GM06990 (cell line): ENCODE measurements at regions not wholly inside any gene's neighbourhood (a gene's known extent, or its start where the extent isn't known, plus 50 kb on each side); places are given as distances from the start of the nearest gene placed in this dataset.

Experiments used
- DNase-seq: peaks from one replicate; pipeline ENCODE4 v3.0.0-alpha.2; 2011; ENCODE audit not compliant: insufficient read length; ENCODE audit errors: extremely low read depth
- H3K27me3 ChIP-seq: replicated peaks from 2 replicates; pipeline ENCODE4 v1.6.0; 2011; ENCODE audit warnings: low read length; ENCODE audit not compliant: control insufficient read depth, insufficient read depth
- H3K36me3 ChIP-seq: 2 replicates; pipeline ENCODE4 v1.5.1; 2011; ENCODE audit warnings: low read length; ENCODE audit not compliant: control insufficient read depth, insufficient read depth
- H3K4me3 ChIP-seq: replicated peaks from 2 replicates; pipeline ENCODE4 v1.5.1; 2011; ENCODE audit warnings: low read depth, mild to moderate bottlenecking, control low read depth, low read length
- TF ChIP-seq, protein P1 (sequence below): IDR thresholded peaks from 2 replicates; pipeline ENCODE4 v1.5.1; 2011; ENCODE audit warnings: low read length, control low read depth, mild to moderate bottlenecking, inconsistent platforms; ENCODE audit not compliant: insufficient read depth, poor library complexity, severe bottlenecking

- Histone ChIP-seq H3K27me3 (no peaks in the 10 kb centered on the region), H3K4me3 (no peak overlapping the region), H3K36me3 (no peaks in the 10 kb centered on the region)
- DNase-seq, result no peak
- TF ChIP-seq, protein P1, sequence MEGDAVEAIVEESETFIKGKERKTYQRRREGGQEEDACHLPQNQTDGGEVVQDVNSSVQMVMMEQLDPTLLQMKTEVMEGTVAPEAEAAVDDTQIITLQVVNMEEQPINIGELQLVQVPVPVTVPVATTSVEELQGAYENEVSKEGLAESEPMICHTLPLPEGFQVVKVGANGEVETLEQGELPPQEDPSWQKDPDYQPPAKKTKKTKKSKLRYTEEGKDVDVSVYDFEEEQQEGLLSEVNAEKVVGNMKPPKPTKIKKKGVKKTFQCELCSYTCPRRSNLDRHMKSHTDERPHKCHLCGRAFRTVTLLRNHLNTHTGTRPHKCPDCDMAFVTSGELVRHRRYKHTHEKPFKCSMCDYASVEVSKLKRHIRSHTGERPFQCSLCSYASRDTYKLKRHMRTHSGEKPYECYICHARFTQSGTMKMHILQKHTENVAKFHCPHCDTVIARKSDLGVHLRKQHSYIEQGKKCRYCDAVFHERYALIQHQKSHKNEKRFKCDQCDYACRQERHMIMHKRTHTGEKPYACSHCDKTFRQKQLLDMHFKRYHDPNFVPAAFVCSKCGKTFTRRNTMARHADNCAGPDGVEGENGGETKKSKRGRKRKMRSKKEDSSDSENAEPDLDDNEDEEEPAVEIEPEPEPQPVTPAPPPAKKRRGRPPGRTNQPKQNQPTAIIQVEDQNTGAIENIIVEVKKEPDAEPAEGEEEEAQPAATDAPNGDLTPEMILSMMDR, result no peak
These were observed 191.5 kb upstream of the NETO1 start for GRCh38 chr18:73059280-73059679.

DNA sequence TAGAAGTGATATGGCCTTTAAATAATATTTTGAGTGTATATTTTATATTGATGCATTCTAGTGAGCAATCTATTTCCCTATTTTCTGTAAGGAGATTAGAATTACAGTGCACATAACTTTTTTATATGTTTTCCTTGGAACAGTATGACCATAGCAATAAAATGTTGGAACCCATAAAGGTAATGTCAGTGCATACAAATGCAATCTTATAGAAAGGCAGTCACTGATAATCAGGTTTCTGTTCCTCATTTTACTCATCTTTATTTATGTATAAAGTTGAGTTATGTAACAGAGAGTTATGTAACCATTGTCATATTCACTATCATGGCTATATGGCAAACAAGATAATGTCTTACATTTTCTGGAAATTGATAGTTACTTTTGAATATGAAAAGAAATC is 179.9 kb upstream of the NETO1 start:
- no peak for DNase-seq
- H3K4me3 ChIP-seq, result no peak overlapping the region
- no peaks in the 10 kb centered on the region for H3K27me3 ChIP-seq
- H3K36me3 ChIP-seq, result no peaks in the 10 kb centered on the region
- TF ChIP-seq, protein P1, result no peak

- Histone ChIP-seq H3K27me3 (no peaks in the 10 kb centered on the region), H3K36me3 (no peaks in the 10 kb centered on the region), H3K4me3 (no peak overlapping the region)
- TF ChIP-seq, protein P1, result no peak
- DNase-seq, result no peak
These were observed 177.2 kb upstream of the NETO1 start for GRCh38 chr18:73045037-73045436.

- no peak overlapping the region for H3K4me3 ChIP-seq
- TF ChIP-seq, protein P1, result no peak
- no peaks in the 10 kb centered on the region for H3K36me3 ChIP-seq
- no peak for DNase-seq
- no peaks in the 10 kb centered on the region for H3K27me3 ChIP-seq
These were observed 175.8 kb upstream of the NETO1 start for GRCh38 chr18:73043611-73044010.

DNA sequence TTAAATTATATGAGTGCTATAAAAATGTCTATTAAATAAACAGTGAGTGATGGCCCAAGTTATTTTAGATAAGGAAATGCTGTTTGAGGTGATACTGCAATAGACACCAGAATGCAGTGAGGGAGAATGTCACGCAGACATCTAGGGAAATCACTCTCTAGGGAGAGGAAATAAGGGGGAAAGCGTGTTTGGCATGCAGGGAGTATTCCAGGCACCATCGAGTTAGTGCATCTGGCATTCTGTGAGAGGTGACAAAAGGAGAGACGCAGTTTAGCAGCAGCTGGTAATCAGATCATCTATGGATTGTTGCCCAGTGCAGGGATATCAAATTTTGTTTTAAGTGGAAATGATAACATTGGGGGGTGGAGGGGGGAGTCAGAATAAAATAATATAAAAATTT is 175.4 kb upstream of the NETO1 start:
- DNase-seq, result no peak
- Histone ChIP-seq H3K4me3 (no peak overlapping the region), H3K36me3 (no peaks in the 10 kb centered on the region), H3K27me3 (no peaks in the 10 kb centered on the region)
- TF ChIP-seq, protein P1, result no peak

DNA sequence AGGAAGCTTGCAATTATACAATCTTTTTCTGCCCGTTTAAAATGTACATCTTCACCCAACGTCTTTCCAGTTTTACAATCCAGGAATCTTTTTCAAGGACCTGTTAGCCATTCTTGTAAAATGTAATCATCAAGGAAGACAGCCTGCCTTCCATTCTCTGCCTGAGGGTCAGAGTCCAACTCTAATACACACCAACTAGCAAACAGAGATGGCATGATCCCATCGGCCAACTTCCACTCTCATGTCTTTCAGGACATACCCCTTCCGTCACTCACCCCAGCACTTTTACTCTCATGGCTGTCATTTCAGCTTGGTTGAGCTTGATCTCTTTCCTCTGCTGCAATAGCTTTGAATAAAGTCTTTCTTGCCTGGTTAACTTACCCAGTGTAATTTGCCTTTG is 172.5 kb upstream of the NETO1 start:
- no peak for DNase-seq
- Histone ChIP-seq H3K27me3 (no peaks in the 10 kb centered on the region), H3K36me3 (no peaks in the 10 kb centered on the region), H3K4me3 (no peak overlapping the region)
- TF ChIP-seq, protein P1, result no peak
